HS-27A (cell line): ENCODE measurements at regions not wholly inside any gene's neighbourhood (a gene's known extent, or its start where the extent isn't known, plus 50 kb on each side); places are given as distances from the start of the nearest gene placed in this dataset.
"Not testable (repeated sequence)": the region's sequence is repeated elsewhere in the genome, so short reads cannot be mapped to it uniquely, and the experiment has no call there.

Experiments
- DNase-seq: peaks from one replicate; pipeline ENCODE4 v3.0.0-alpha.2; 2012; ENCODE audit warnings: low read depth, missing footprints

DNA sequence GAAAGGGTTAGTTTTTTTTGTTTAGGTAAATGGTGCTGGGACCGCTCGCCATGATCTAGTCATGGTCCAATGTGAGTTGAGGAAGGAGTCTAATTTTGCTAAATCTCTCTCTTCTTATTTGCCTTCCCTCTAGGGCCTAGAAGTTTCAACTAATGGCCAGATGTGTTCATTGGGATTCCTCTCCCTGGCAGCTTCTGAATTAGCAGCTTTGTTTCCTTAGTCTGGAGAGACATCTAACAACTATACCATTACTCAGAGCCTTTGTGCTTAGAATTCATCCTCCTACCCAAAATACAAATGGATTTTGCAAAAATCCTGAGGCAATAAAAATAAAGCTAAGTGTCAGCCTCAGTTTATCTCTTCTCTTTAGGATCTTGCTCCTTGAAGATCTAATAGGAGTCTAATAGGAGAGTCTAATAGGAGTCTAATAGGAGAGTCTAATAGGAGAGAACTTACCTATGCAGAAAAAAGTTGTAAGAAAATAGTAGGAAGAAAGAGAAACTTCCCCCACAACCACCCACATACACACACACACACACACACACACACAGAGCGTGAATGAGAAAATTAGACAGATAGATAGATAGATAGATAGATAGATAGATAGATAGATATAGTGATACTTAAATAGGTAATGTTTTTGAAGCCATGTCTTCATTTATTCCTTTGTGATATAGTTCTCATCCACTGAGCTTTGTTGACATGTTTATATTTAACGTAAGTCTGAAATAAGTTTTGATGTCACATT, 980.5 kb upstream of the CNTN5 start:
- DNase-seq = no peak

DNA sequence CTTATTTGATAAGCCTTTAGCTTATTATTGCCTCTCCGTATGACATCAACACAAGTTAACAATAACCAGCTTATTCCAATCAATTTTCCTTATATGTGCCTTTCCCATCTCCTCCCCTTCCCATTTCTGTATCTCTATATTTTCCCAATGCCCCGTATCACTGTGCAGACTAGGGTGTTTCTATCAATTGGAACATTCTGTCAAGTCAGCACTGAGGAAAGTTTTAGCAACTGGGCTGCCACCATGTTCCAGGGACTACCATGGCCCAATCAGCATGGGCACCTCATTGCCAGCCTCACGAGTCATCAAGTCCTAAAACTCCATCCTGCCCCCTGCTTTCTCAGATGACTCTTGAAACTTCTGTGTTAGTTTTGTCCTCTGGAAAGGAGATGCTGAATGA, 973.1 kb upstream of the CNTN5 start:
- no peak for DNase-seq

DNA sequence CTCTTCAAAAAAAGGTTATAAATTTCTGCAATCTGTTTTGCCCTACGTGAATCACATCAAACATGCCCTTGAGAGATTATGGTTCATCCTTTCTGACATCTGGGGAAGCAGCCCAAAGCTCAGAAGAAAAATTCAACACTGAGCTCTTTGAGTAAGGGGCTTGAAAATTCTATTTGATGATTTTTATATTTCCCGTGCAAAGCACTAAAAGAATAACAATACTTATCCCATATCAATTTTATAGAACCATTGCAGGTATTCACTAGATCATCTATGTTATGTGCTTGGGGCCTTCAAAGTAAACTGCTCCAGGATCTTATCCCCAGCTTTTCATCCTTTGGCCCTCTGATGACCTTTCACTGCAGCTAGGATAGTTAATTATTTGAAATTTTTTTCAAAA, 966.9 kb upstream of the CNTN5 start:
- no peak for DNase-seq

DNA sequence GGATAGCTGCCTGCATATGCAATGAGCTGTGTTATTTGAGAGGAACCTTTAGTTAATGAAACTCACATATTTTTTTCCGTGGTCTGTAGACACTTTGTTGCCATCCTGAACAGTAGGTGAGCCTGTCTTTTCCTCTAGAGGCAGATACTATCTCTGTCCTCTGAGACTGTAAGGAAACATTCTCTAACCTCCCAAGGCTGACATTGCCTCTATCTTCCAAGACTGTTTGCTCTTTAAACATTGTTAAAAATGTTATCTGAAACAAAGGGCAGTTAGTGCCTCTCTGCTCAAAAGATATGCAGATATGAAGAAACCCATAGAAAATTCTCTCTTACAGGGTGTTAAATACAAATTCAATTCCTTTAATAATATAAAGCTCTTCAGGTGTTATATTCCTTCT, 963.8 kb upstream of the CNTN5 start:
- no peak for DNase-seq

DNA sequence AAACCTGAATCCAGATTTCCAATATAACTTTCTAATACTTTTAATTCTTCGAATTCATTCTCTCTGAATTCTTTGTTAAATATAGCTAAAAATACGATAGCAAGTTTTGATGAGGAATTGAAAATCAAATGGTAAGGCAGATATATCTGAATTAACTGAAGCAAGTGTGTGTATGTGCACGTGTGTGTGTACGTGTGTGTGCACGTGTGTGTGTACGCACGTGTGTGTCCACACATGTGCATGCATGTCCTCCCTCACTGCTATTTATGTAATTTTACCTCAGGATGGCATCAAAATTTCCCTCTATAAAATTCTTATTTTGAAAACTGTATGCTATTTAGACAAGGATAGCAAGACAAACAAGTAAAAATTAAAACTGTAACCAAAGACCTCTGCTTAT, 961.3 kb upstream of the CNTN5 start:
- DNase-seq = no peak

DNA sequence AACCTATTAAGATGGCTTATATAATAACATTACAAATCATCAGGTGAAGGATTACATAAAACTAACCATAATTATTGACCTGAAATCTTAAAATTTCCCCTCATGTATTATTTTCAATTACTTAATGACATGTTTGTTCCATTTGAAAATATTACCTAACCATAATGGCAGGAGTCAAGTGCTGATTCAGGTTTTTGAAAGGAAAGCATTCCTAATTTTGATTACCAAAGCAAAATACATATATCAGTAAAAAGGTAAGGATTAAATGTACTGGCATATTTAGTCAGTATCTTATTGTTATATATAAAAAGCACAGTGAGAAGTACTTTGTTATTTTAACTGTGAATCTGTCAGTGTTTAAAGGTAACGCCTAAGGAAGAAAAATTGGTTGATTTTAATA, 960.0 kb upstream of the CNTN5 start:
- no peak for DNase-seq

DNA sequence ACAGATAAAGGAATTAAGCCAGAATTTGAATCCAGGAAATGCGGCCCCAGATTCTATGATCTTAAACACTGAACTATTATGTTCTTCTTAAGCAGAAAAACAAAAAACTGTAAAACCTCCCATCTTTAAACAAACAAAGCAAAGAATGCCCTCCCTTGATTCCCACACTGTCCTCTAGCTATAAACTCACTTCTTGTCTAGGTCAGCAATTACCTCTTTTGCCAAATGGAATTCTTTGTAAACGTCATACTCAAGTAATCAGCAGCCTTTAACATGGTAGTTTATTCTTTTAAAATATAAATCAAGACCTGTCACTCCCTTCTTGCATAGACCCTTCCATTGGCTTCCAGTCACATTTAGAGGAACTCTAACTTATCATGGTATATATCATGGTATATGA, 958.9 kb upstream of the CNTN5 start:
- DNase-seq = no peak

DNA sequence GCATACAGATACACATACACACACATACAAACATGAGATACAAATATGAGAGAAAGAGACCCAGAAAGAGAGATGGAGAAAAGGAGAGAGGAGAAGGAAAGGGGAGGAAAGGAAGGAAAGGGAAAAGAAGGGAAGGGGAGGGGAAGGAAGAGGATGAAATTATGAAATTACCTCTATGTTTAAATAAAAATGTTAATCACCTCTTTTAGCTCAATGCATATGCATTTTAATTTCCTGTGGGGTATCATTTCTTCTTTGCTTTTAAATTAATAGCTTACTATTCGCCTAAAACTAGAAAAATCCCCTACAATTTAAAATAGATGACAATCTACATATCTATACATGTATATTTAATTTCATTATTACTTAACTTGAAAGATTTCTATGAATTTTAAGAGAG, 958.0 kb upstream of the CNTN5 start:
- no peak for DNase-seq

DNA sequence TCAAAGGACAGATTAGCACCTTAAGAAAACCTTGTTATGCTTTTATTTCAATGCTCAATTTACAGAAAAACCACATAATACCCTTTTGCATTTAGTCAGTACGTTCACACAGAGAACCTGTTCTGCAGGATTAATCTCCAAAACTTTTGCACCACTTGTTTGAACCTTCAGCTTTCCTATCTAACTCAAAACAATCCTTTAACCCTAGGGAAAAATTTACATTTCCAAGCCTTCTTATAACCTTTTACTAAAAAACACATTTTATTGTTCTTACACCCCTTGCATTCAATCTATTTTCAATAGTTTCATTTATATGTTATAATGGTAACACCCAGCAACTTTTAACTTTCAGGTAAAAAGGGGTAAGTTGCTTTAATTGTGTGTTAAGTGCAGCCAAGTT, 952.5 kb upstream of the CNTN5 start:
- DNase-seq = no peak

DNA sequence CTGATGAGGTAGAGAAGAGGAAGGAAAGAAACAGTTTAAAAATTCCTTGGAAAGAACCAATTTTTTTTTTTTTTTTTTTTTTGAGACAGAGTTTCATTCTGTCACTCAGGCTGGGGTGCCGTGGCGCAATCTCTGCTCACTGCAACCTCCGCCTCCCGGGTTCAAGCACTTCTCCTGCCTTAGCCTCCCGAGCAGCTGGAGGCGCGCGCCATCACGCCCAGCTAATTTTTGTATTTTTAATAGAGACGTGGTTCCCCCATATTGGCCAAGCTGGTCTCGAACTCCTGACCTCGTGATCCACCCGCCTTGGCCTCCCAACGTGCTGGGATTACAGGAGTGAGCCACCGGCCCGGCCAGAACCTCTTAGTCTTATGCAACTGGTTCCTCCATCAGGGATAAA, 951.6 kb upstream of the CNTN5 start:
- not testable (repeated sequence) for DNase-seq

DNA sequence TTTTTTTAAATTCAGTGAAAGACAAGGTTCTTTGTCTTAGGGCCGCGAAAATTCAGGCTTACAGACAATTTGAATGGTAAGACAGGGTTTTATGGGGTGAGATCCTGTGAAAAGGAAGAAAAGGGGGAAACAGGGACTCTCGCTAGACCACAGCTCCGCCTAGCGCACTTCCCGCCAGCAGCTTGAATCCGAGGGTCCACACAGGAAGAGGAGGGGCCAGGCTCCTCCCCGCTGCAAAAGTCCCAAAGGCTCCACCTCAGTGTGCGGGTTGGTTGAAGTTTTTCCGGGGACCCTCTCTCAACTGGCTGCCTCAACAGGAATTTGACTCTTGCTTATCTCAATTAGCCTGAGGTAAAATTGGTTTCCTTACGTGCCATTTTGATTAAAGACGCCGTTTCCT, 950.9 kb upstream of the CNTN5 start:
- DNase-seq = no peak

DNA sequence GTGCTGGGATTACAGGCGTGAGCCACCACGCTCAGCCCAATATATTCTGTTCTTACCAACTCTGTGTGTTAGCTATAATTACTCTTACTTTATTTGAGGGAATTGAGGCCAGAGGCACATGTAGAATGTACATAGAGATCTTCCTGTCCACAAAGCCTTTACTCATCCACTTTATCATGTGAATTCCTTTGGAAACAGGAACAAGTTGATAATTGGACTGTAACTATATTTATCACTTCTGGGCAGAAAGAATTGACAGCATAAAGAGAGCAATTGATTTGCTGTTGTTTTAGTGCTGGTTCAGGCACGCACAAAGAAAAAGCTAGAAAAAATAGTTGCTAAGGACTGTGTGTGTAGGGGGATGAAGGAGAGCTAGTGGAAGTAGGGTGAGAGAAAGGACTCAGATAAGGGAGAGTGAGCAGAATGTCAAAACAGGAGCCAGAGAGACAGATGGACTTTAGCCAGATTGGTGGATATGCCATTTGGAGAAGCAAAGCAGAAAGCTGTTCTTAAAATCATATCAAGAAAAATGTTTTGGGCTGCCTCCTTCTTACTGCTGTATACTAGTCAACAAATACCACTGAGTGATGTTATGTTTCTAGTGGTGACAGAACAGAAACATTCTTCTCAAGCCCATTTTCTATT, 929.8 kb upstream of the CNTN5 start:
- DNase-seq = no peak

DNA sequence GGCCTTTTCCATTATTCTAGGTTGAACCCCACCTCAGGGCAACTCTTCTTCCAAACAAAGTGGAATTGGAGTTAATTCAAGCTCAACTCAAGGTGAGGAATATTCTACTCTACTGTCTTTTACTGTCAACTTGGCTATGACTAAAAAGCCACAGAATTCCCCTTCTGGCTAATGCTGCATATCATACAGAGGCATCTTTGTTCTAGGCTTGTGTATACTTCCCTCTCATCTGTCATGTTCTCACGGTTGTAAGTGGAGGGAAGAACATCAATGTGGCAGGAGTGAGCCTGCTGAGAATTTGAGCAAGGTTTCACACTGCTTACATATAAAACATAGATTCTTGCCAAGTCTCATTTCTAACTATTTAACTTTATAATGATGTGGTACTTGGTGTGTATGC, 921.4 kb upstream of the CNTN5 start:
- DNase-seq = no peak

DNA sequence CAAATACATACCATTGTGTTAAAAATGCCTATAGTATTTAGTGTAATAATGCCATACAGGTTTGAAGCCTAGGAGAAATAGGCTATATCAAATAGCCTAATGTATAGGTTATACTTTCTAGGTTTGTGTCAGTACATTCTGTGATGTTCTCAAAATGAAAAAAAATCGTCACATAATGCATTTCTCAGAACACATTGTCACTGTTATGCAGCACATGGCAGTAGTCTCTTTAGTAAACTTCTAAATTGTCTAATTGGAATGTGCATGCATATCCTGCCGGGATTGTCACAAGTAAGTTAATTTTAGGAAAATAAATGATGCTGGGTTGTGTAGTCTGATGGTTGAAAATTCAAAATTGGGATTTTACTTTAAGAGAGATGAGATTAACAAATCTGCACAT, 920.1 kb upstream of the CNTN5 start:
- DNase-seq = no peak

DNA sequence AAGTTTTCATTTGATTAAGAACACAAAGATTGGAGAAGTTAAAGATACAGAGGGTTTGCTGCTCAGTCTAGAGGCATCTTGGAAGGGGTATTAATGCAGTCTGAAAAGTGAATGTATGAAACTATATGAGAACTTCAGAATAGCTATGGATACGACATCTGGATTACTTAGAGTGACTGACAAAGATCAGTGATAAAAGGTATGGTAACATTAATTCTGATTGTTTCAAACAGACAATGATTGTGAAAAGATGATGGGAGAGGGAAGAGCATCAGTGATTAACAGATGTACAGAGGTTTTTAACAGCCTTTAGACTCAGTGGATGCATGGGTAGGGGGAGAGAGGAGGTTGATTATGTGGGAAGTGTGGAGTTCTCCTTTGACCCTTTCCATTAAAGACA, 919.4 kb upstream of the CNTN5 start:
- no peak for DNase-seq

DNA sequence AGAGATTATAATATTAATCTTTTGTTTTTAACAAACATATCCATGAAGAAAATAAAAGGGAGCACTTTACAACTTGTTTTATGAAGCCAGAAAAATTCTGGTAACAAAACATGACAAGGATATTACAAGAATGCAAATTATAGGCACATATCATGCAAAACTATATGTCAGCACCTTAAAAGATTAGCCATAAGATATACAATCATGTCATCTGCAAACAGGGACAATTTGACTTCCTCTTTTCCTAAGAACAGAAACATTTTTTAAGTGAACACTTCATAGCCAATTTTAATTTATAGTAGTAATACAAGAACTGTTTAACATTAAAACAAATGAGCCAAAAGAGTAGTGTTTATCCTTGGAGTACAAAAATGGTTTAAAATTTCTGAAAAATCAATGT, 916.5 kb upstream of the CNTN5 start:
- no peak for DNase-seq

DNA sequence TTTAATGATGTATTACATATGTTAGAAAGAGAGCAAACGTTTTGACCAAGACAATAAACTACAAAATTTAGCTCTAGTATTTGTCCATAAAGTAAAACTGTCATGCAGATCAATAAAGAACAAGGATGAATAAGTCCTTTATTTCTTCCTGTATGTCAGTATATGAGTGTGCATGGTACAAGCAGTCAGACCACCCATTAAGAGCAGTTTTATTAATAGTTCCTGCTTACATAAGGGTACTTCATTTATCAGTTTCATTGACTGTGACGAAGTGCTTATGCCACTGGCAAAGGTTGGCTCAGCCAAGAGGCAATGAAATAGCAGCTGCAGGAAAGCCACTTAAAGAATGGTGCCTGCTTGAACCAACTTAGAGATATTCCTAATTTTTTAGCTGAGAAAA, 913.0 kb upstream of the CNTN5 start:
- DNase-seq = no peak

DNA sequence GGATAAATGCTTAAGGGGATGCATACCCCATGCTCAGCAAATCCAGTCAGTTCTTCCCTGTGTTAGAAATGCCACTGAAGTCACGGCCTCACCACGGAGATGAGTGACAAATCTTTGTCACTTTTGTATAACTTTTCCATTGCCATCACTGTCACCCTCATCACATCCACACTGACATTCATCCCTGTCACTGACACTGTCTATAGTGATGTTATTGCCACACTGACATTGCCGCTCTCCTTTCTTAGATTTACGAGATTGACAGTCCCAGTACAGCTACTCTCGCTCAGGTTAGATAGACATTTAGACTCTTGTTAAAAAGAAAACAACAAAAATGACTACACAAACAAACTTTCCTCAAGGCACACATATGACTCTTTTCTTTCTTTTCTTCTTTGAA, 910.7 kb upstream of the CNTN5 start:
- DNase-seq = no peak

DNA sequence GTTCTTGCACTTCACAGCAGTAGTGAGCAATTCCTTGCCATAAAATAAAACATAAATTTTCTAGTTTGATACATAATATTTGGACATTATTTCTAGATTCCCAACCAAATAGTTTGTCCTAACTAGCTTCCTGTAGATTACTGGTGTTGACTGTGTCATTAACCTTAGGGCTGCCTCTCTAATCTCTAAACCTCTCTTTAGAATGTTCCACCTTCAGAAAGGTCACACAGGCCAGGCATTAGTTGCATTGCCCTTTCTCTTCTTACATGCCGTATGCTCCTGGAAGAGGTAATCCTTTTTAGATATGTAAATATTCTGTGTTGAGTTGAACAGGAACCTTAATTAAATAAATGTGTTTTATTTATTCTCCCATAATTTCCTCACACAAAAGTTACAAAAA, 904.9 kb upstream of the CNTN5 start:
- no peak for DNase-seq

DNA sequence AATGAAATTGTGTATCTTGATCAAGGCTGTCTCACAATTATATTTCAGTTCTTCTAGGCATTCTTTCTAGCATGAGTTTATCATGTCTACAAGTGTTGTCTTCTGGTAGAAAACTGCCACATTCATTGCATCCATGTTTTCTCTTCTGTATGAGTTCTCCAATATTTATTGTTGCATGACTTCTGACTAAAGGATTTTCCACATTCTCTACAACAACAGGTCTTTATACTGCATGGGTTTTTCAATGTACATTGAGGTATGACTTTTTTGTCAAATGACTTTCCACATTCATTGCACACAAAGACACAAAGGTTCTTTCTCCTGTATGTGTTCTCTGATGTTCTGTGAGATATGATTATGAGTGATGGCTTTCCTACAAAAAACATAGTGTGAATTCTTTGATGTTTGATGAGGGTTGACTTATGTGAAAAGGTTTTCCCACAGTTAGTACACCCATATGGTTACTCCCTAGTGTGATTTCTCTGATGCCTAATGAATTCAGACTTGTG, 890.6 kb upstream of the CNTN5 start:
- no peak for DNase-seq

DNA sequence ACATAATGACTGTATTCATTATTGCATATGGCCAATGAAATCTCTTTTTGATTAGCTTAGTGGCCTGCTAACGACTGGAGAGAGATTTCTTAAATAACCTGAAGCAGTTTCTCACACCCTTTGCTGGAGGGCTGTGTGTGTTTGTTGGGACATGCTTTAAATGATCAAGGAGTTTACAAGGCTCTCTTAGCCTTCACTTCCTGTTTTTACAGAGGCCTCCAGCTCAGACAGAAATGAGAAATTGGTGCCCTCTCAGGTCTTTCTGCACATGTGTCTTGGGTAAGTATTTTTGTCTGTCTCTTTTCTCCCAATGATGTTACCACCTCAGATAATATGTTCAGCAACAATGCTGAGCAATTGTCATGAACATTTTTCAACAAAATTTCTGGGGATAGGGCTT, 884.4 kb upstream of the CNTN5 start:
- DNase-seq = no peak

DNA sequence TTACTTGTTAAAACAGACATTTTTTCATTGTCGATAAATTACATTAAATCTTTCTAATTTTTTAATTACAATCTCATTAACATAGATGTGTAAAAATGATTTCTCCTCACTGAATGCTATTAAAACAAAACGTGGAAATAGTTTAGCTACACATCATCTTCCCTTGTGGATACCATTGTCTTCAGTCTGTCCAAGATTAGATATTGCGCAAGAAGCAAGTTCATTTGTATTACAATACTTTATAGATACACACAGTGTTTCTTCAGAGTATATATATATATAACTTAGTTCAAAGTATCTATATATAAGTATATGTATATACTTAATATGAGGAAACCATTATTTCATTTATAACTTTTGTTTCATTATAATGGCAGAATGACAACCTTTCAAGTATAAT, 883.3 kb upstream of the CNTN5 start:
- no peak for DNase-seq

DNA sequence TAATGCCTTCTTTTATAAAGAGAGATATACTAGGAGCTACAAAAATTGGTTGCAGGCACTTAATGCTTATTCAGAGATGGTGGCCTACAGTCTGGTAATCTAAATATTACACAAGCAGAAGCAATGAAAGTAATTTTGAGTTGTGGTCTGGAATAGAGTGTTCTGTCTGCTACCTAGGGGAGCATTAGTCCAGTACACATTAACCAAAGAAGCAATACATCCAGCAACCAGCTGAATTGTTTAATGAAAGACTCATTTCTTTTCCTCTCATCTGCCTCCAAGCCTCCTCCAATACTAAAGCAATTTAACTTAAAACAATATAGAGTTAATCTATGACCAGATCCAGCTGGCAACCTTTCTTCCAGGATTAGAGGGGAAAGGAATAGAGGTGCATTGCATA, 877.1 kb upstream of the CNTN5 start:
- no peak for DNase-seq

DNA sequence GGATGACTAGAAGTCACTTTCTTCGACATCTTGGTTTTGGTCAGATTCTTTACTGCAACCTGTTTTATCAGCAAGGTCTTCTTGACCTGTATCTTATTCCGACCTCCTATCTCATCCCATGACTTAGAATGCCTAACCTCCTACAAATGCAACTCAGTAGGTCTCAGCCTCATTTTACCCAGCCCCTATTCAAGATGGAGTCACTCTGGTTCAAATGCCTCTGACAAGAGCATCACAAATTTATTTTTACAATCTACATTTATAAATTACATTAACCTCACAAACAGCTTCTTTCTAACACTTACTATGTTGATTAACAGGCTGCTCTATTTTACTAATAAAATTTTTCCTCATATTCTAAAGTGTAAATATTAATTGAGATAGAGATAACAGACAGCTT, 867.0 kb upstream of the CNTN5 start:
- no peak for DNase-seq
